ENCODE measurements at regions not wholly inside any gene's neighbourhood (a gene's known extent, or its start where the extent isn't known, plus 50 kb on each side); places are given as distances from the start of the nearest gene placed in this dataset.

GRCh38 chr16:6252541-6252940 is 1080.1 kb upstream of the RBFOX1 start:
- no peaks in the 10 kb centered on the region for H4K20me1 ChIP-seq (ENCODE audit: control insufficient read depth, insufficient read depth, low read depth, low read length)
- no peaks in the 10 kb centered on the region for H3K27me3 ChIP-seq (ENCODE audit: control insufficient read depth, low read length)
- no peaks in the 10 kb centered on the region for H3K79me2 ChIP-seq (ENCODE audit: control insufficient read depth, low read length)
- H3K9me3 ChIP-seq (ENCODE audit: control insufficient read depth, insufficient read depth, low read length): no peaks in the 10 kb centered on the region
- H3K4me1 ChIP-seq (ENCODE audit: control insufficient read depth, low read length): no peaks in the 10 kb centered on the region
- no peak overlapping the region for H3K4me2 ChIP-seq (ENCODE audit: low read length)
- no peaks in the 10 kb centered on the region for H3K9me2 ChIP-seq (replicated peaks; ENCODE audit: control insufficient read depth, low read length)
- no peaks in the 10 kb centered on the region for H3F3A ChIP-seq (ENCODE audit: control insufficient read depth, insufficient read depth)
- H3K36me3 ChIP-seq (ENCODE audit: control insufficient read depth, low read length): no peaks in the 10 kb centered on the region
- H3K27ac ChIP-seq (ENCODE audit: low read depth, low read length): no peak overlapping the region
- TF ChIP-seq, protein P1, sequence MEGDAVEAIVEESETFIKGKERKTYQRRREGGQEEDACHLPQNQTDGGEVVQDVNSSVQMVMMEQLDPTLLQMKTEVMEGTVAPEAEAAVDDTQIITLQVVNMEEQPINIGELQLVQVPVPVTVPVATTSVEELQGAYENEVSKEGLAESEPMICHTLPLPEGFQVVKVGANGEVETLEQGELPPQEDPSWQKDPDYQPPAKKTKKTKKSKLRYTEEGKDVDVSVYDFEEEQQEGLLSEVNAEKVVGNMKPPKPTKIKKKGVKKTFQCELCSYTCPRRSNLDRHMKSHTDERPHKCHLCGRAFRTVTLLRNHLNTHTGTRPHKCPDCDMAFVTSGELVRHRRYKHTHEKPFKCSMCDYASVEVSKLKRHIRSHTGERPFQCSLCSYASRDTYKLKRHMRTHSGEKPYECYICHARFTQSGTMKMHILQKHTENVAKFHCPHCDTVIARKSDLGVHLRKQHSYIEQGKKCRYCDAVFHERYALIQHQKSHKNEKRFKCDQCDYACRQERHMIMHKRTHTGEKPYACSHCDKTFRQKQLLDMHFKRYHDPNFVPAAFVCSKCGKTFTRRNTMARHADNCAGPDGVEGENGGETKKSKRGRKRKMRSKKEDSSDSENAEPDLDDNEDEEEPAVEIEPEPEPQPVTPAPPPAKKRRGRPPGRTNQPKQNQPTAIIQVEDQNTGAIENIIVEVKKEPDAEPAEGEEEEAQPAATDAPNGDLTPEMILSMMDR (IDR thresholded peaks at IDR 0.05; ENCODE audit: low read depth, low read length, poor library complexity, severe bottlenecking): no peak
- no peak for TF ChIP-seq EZH2phosphoT487 (IDR thresholded peaks at IDR 0.05; ENCODE audit: borderline replicate concordance, low read length)
- H3K4me3 ChIP-seq (ENCODE audit: low read length): no peak overlapping the region

GRCh38 chr16:6250511-6250910 is 1082.1 kb upstream of the RBFOX1 start:
- no peaks in the 10 kb centered on the region for H3K27me3 ChIP-seq (ENCODE audit: control insufficient read depth, low read length)
- no peaks in the 10 kb centered on the region for H3K9me2 ChIP-seq (replicated peaks; ENCODE audit: control insufficient read depth, low read length)
- H3K9me3 ChIP-seq (ENCODE audit: control insufficient read depth, insufficient read depth, low read length): no peaks in the 10 kb centered on the region
- H3K4me2 ChIP-seq (ENCODE audit: low read length): no peak overlapping the region
- no peaks in the 10 kb centered on the region for H3F3A ChIP-seq (ENCODE audit: control insufficient read depth, insufficient read depth)
- H3K79me2 ChIP-seq (ENCODE audit: control insufficient read depth, low read length): no peaks in the 10 kb centered on the region
- H3K4me1 ChIP-seq (ENCODE audit: control insufficient read depth, low read length): no peaks in the 10 kb centered on the region
- H4K20me1 ChIP-seq (ENCODE audit: control insufficient read depth, insufficient read depth, low read depth, low read length): no peaks in the 10 kb centered on the region
- H3K27ac ChIP-seq (ENCODE audit: low read depth, low read length): no peak overlapping the region
- H3K36me3 ChIP-seq (ENCODE audit: control insufficient read depth, low read length): no peaks in the 10 kb centered on the region
- no peak overlapping the region for H3K4me3 ChIP-seq (ENCODE audit: low read length)
- TF ChIP-seq EZH2phosphoT487 (IDR thresholded peaks at IDR 0.05; ENCODE audit: borderline replicate concordance, low read length): no peak
- TF ChIP-seq, protein P1 (IDR thresholded peaks at IDR 0.05; ENCODE audit: low read depth, low read length, poor library complexity, severe bottlenecking): no peak

DNA sequence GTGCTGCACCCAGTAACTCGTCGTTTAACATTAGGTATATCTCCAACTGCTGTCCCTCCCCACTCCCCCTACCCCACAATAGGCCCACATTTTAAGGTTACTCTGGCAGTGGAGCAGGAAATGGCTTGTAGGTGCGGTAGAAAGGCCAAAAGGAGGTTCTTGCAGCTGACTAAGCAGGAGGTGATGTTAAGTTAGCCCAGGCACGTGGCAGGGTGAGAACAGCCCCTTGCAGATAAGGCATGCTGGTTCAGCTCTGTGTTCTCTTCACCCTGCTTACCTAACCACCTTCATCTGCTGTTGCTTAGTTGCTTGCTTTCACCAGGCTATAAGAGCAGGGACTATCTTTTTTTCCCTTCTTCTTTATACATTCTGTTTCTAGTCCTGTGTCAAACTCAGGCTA is 1082.8 kb upstream of the RBFOX1 start:
- Histone ChIP-seq H3K9me2 (replicated peaks; ENCODE audit: control insufficient read depth, low read length) (no peaks in the 10 kb centered on the region), H3K4me3 (ENCODE audit: low read length) (no peak overlapping the region), H3K4me1 (ENCODE audit: control insufficient read depth, low read length) (no peaks in the 10 kb centered on the region), H3K36me3 (ENCODE audit: control insufficient read depth, low read length) (no peaks in the 10 kb centered on the region), H3F3A (ENCODE audit: control insufficient read depth, insufficient read depth) (no peaks in the 10 kb centered on the region), H3K27me3 (ENCODE audit: control insufficient read depth, low read length) (no peaks in the 10 kb centered on the region), H3K9me3 (ENCODE audit: control insufficient read depth, insufficient read depth, low read length) (no peaks in the 10 kb centered on the region), H4K20me1 (ENCODE audit: control insufficient read depth, insufficient read depth, low read depth, low read length) (no peaks in the 10 kb centered on the region), H3K79me2 (ENCODE audit: control insufficient read depth, low read length) (no peaks in the 10 kb centered on the region), H3K27ac (ENCODE audit: low read depth, low read length) (no peak overlapping the region), H3K4me2 (ENCODE audit: low read length) (no peak overlapping the region)
- no peak for TF ChIP-seq EZH2phosphoT487 (IDR thresholded peaks at IDR 0.05; ENCODE audit: borderline replicate concordance, low read length)
- TF ChIP-seq, protein P1 (IDR thresholded peaks at IDR 0.05; ENCODE audit: low read depth, low read length, poor library complexity, severe bottlenecking): no peak

DNA sequence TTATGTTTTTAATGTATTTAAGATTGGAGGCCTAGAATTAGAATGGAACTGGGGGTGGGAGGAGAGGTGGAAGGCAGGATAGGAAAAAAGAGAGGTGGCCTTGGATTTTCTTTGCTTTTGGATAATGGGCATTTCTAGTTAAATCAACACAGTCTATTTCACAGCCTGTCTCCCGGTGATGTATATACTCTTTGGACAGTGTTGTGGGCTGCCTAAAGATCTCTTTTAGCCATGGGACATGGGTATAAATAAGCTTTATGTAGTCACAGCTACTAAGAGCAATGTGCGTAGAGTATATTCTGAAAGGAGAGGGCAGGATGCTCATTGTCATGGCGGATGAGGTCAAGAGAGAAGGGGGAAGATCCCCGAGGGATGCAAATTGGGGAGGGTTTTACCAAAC is 1084.4 kb upstream of the RBFOX1 start:
- no peak for TF ChIP-seq EZH2phosphoT487 (IDR thresholded peaks at IDR 0.05; ENCODE audit: borderline replicate concordance, low read length)
- TF ChIP-seq, protein P1 (IDR thresholded peaks at IDR 0.05; ENCODE audit: low read depth, low read length, poor library complexity, severe bottlenecking): no peak
- no peaks in the 10 kb centered on the region for H3K79me2 ChIP-seq (ENCODE audit: control insufficient read depth, low read length)
- H3K9me2 ChIP-seq (replicated peaks; ENCODE audit: control insufficient read depth, low read length): no peaks in the 10 kb centered on the region
- no peak overlapping the region for H3K4me3 ChIP-seq (ENCODE audit: low read length)
- no peak overlapping the region for H3K27ac ChIP-seq (ENCODE audit: low read depth, low read length)
- H3K36me3 ChIP-seq (ENCODE audit: control insufficient read depth, low read length): no peaks in the 10 kb centered on the region
- no peaks in the 10 kb centered on the region for H4K20me1 ChIP-seq (ENCODE audit: control insufficient read depth, insufficient read depth, low read depth, low read length)
- no peaks in the 10 kb centered on the region for H3K4me1 ChIP-seq (ENCODE audit: control insufficient read depth, low read length)
- H3K27me3 ChIP-seq (ENCODE audit: control insufficient read depth, low read length): no peaks in the 10 kb centered on the region
- H3K4me2 ChIP-seq (ENCODE audit: low read length): no peak overlapping the region
- H3K9me3 ChIP-seq (ENCODE audit: control insufficient read depth, insufficient read depth, low read length): no peaks in the 10 kb centered on the region
- no peaks in the 10 kb centered on the region for H3F3A ChIP-seq (ENCODE audit: control insufficient read depth, insufficient read depth)
